GM21515 (cell line): ENCODE measurements at regions not wholly inside any gene's neighbourhood (a gene's known extent, or its start where the extent isn't known, plus 50 kb on each side); places are given as distances from the start of the nearest gene placed in this dataset.

Experiments used
- ATAC-seq: cut with Tn5 transposase; IDR thresholded peaks from one replicate; pipeline ENCODE4 v1.9.1; 2021; ENCODE audit not compliant: unreplicated experiment

GRCh38 chr5:6806668-6807067 is 93.4 kb downstream of the TENT4A start:
- ATAC-seq = no peak

- ATAC-seq = no peak
Observed at GRCh38 chr5:6808462-6808861, 95.2 kb downstream of the TENT4A start.

- ATAC-seq = no peak
Observed at GRCh38 chr5:6810641-6811405, 97.6 kb downstream of the TENT4A start.

GRCh38 chr5:6812091-6812490 is 98.9 kb downstream of the TENT4A start:
- ATAC-seq = no peak

GRCh38 chr5:6812800-6813731 is 99.8 kb downstream of the TENT4A start:
- ATAC-seq = no peak

GRCh38 chr5:6814816-6815215 is 101.6 kb downstream of the TENT4A start:
- no peak for ATAC-seq

GRCh38 chr5:6818594-6819511 is 105.6 kb downstream of the TENT4A start:
- ATAC-seq = no peak

- no peak for ATAC-seq
Observed at GRCh38 chr5:6819521-6819920, 106.3 kb downstream of the TENT4A start.

- ATAC-seq = no peak
Observed at GRCh38 chr5:6820851-6821479, 107.7 kb downstream of the TENT4A start.

GRCh38 chr5:6822068-6822467 is 108.8 kb downstream of the TENT4A start:
- no peak for ATAC-seq

- ATAC-seq = no peak
Observed at GRCh38 chr5:6822556-6823343, 109.5 kb downstream of the TENT4A start.

- no peak for ATAC-seq
Observed at GRCh38 chr5:6823996-6824395, 110.8 kb downstream of the TENT4A start.

- no peak for ATAC-seq
Observed at GRCh38 chr5:6825678-6826244, 112.5 kb downstream of the TENT4A start.

- ATAC-seq = no peak
Observed at GRCh38 chr5:6826756-6827155, 113.5 kb downstream of the TENT4A start.

GRCh38 chr5:6827526-6828219 is 114.4 kb downstream of the TENT4A start:
- peak; percentile 76 for ATAC-seq

GRCh38 chr5:6829150-6829784 is 116.0 kb downstream of the TENT4A start:
- ATAC-seq = peak; percentile 71

- no peak for ATAC-seq
Observed at GRCh38 chr5:6830643-6831239, 117.5 kb downstream of the TENT4A start.
